Tibial artery (tissue), 4 donors: ENCODE measurements at regions not wholly inside any gene's neighbourhood (a gene's known extent, or its start where the extent isn't known, plus 50 kb on each side); places are given as distances from the start of the nearest gene placed in this dataset.
"Not testable (repeated sequence)": the region's sequence is repeated elsewhere in the genome, so short reads cannot be mapped to it uniquely, and the experiment has no call there.

ENCODE experiments used
- DNase-seq, 2 donors: peaks; one replicate each; pipeline ENCODE4 v3.0.0-alpha.2; 2019
- H3K27ac ChIP-seq, 2 donors: fragments of 200-600 bp; sonication (generic) in 1 of 2; 1 replicate in 1 of 2; 2 replicates in 1 of 2; pipeline ENCODE4 v1.5.1; 2018 to 2019; ENCODE audit warnings: mild to moderate bottlenecking in 1 of 2
- H3K27me3 ChIP-seq, 2 donors: fragments of 200-600 bp; sonication (generic) in 1 of 2; one replicate each; pipeline versions ENCODE4 v1.5.1 to v1.6.0; 2016 to 2019
- H3K36me3 ChIP-seq, 3 donors: fragments of 200-600 bp; sonication (generic) in 2 of 3; one replicate each; pipeline ENCODE4 v1.5.1; 2016 to 2019; ENCODE audit warnings: mild to moderate bottlenecking in 2 of 3
- H3K4me1 ChIP-seq, 4 donors: fragments of 200-600 bp; sonication (generic) in 2 of 4; 1 replicate in 3 of 4; 2 replicates in 1 of 4; pipeline ENCODE4 v1.5.1; 2016 to 2019
- H3K4me3 ChIP-seq, 2 donors: fragments of 200-600 bp; sonication (generic) in 1 of 2; 1 replicate in 1 of 2; 2 replicates in 1 of 2; pipeline ENCODE4 v1.5.1; 2018 to 2019; ENCODE audit warnings: mild to moderate bottlenecking in 2 of 2
- H3K9me3 ChIP-seq, 3 donors: fragments of 200-600 bp; sonication (generic) in 1 of 3; one replicate each; pipeline ENCODE4 v1.5.1; 2016 to 2019
- intact Hi-C: fragments of 100-400 bp; cut with DNase I; formaldehyde crosslinking; loops from one replicate; pipeline ENCODE4 v1.15.0; 2023; ENCODE audit warnings: low total_unique reads
- TF ChIP-seq, protein P1 (sequence below), 2 experiments: fragments of 200-600 bp in 1 of 2; fragments of 450-650 bp in 1 of 2; IDR thresholded peaks; one replicate each; pipeline ENCODE4 v1.5.1; 2017 to 2019; ENCODE audit warnings: antibody characterized with exemption in 2 of 2, mild to moderate bottlenecking in 1 of 2, moderate library complexity in 1 of 2

DNA sequence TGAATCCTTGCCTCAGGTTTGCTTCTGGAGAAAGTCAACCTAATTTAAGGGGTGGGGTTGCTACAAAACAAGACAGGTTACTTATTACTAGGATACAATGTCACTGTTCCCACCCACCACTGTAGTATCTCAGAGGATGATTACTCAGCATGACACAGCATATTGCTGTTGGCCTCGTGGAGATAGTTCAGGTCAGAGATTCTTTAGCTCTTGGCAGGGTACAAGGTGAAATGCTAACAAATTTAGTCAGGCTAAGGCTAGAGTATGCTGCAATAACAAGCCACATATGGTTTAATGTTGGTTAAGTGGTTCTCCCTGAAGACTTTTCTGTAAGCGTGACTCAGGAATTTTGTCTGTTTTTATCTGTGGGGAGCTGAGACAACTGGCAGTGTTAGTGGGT lies 161.8 kb downstream of the EDEM1 start:
- TF ChIP-seq, protein P1, sequence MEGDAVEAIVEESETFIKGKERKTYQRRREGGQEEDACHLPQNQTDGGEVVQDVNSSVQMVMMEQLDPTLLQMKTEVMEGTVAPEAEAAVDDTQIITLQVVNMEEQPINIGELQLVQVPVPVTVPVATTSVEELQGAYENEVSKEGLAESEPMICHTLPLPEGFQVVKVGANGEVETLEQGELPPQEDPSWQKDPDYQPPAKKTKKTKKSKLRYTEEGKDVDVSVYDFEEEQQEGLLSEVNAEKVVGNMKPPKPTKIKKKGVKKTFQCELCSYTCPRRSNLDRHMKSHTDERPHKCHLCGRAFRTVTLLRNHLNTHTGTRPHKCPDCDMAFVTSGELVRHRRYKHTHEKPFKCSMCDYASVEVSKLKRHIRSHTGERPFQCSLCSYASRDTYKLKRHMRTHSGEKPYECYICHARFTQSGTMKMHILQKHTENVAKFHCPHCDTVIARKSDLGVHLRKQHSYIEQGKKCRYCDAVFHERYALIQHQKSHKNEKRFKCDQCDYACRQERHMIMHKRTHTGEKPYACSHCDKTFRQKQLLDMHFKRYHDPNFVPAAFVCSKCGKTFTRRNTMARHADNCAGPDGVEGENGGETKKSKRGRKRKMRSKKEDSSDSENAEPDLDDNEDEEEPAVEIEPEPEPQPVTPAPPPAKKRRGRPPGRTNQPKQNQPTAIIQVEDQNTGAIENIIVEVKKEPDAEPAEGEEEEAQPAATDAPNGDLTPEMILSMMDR (IDR thresholded peaks at IDR 0.05) = no peak
- H3K4me1 ChIP-seq = no peaks in the 10 kb centered on the region

DNA sequence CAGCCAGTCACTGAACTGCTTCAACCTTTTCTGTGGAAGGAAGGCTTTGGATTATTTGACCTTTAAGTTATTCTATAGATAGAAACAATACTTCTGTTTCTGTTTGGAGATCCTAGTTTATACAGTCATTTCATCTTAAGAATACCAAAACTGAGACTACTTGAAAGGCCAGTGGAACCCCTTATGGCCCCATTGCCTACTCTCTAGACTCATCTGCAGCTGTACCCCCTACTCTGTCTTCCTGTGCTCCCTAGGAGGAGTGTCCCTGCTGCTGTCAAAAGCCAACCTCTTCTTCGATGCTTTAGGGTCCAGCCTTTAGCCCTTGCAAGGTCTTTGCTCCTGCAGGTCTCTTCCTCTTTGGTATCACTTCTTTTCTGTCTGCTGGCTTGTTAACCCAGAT lies 169.6 kb downstream of the EDEM1 start:
- no peak for DNase-seq
- TF ChIP-seq, protein P1 (IDR thresholded peaks at IDR 0.05) = no peak
- intact Hi-C loops = no loop called here
- H3K4me1 ChIP-seq = no peaks in the 10 kb centered on the region
- H3K9me3 ChIP-seq = no peaks in the 10 kb centered on the region
- H3K4me3 ChIP-seq = no peak overlapping the region
- no peaks in the 10 kb centered on the region for H3K27me3 ChIP-seq
- H3K27ac ChIP-seq = no peak overlapping the region
- H3K36me3 ChIP-seq = no peaks in the 10 kb centered on the region

More for the DNA sequence above, 161.8 kb downstream of the EDEM1 start:
- Histone ChIP-seq H3K27ac (no peak overlapping the region), H3K9me3 (peaks cover 0 to 4% (median 0%) of the 10 kb centered on the region in 3 donors), H3K36me3 (no peaks in the 10 kb centered on the region), H3K27me3 (no peaks in the 10 kb centered on the region), H3K4me3 (no peak overlapping the region)
- intact Hi-C loops = no loop called here
- DNase-seq = no peak

DNA sequence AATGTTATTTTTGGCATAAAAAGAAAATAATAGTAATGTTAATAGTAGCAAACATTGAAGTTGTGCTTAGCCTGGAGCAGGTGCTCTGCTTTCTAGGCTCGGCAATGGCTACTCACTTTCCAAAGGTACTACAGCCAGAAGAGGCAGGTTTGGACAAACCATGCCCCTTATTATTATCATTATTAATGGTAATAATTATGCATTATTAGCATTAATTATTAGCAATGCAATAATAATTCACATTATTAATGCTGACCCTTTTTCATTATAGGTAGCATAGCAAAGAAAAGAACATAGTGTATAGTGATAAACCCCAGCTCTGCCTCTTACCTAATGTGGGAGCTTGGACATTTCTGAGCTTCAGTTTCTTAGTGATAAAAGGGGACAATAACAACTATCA lies 171.4 kb downstream of the EDEM1 start:
- no peak overlapping the region for H3K27ac ChIP-seq
- H3K4me3 ChIP-seq = no peak overlapping the region
- H3K4me1 ChIP-seq = no peaks in the 10 kb centered on the region
- TF ChIP-seq, protein P1 (IDR thresholded peaks at IDR 0.05) = no peak
- intact Hi-C loops = no loop called here
- no peak for DNase-seq
- H3K9me3 ChIP-seq = no peaks in the 10 kb centered on the region
- H3K27me3 ChIP-seq = no peaks in the 10 kb centered on the region
- no peaks in the 10 kb centered on the region for H3K36me3 ChIP-seq

DNA sequence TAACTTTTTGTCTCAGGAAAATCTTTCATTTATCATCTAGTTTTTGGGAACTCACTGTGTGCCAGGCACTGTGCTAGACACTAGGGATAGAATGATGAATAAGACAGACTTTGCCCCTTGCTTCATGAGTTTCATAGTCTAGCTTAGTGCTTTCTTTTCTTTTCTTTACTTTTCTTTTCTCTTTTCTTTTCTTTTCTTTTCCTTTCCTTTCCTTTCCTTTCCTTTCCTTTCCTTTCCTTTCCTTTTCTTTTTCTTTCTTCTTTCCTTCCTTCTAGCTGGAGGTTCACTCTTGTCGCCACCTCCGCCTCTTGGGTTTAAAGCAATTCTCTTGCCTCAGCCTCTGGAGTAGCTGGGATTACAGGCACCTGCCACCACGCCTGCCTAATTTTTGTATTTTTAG lies 172.9 kb downstream of the EDEM1 start:
- no peaks in the 10 kb centered on the region for H3K27me3 ChIP-seq
- intact Hi-C loops = no loop called here
- TF ChIP-seq, protein P1 (IDR thresholded peaks at IDR 0.05) = no peak
- no peak overlapping the region for H3K4me3 ChIP-seq
- DNase-seq = no peak
- no peak overlapping the region for H3K27ac ChIP-seq
- no peaks in the 10 kb centered on the region for H3K9me3 ChIP-seq
- no peaks in the 10 kb centered on the region for H3K4me1 ChIP-seq
- H3K36me3 ChIP-seq = no peaks in the 10 kb centered on the region

DNA sequence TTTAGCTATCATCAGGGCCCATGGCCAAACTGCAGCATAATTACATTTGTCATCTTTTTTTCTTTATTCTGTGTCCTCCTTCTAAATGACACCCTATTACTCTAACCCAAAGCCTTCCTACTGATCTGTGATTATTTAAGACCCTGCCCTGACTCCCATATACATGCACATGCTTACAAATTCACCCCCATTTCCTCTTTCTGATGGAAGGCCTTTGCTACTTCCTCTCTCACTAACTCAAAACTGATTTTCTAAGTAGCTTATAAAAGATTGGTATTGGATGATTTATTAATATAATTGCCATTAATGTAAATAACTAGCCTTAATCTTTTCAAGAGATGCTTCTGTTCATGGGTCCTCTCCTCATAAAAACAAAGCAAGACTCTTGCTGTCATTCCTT lies 179.2 kb downstream of the EDEM1 start:
- Histone ChIP-seq H3K9me3 (no peaks in the 10 kb centered on the region), H3K27ac (no peak overlapping the region), H3K36me3 (no peaks in the 10 kb centered on the region), H3K27me3 (no peaks in the 10 kb centered on the region), H3K4me3 (no peak overlapping the region), H3K4me1 (no peaks in the 10 kb centered on the region)
- intact Hi-C loops = no loop called here
- DNase-seq = no peak
- TF ChIP-seq, protein P1 (IDR thresholded peaks at IDR 0.05) = no peak

DNA sequence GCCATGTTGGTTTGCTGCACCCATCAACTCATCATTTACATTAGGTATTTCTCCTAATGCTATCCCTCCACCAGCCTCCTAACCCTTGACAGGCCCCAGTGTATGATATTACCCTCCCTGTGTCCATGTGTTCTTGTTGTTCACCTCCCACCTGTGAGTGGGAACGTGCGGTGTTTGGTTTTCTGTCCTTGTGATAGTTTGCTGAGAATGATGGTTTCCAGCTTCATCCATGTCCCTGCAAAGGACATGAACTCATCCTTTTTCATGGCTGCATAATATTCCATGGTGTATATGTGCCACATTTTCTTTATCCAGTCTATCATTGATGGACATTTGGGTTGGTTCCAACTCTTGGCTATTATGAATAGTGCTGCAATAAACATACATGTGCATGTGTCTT lies 184.0 kb downstream of the EDEM1 start:
- H3K4me3 ChIP-seq, H3K4me1 ChIP-seq, DNase-seq, H3K36me3 ChIP-seq, H3K9me3 ChIP-seq, H3K27ac ChIP-seq, intact Hi-C loops, H3K27me3 ChIP-seq: not testable (repeated sequence)
